ENCODE measurements at regions not wholly inside any gene's neighbourhood (a gene's known extent, or its start where the extent isn't known, plus 50 kb on each side); places are given as distances from the start of the nearest gene placed in this dataset.

DNA sequence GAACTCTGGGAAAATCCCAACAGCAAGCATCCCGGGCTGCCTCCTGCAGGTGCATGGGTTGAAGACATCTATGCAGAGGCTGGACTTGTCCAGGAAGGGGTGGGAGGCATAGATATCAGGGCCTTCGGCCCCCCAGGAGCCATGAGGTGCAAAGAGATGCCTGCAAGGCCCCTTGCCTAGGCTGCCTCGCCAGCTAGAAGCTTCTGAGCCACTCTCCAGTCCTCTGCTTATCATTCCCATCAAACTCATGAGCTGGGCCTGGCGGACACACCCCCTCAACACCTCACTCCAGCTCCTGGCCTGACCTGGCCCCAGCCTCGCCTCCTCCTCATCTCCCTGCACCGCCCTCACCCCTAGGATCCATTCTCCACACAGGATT lies 152.4 kb upstream of the PTPN1 start:
- TF ChIP-seq POLR2A (IDR thresholded peaks at IDR 0.05) (no peak), POLR2AphosphoS5 (IDR thresholded peaks at IDR 0.05; ENCODE audit: insufficient read depth in 1 of 2, low read depth in 1 of 2) (no peak)
- TF ChIP-seq, protein P1, sequence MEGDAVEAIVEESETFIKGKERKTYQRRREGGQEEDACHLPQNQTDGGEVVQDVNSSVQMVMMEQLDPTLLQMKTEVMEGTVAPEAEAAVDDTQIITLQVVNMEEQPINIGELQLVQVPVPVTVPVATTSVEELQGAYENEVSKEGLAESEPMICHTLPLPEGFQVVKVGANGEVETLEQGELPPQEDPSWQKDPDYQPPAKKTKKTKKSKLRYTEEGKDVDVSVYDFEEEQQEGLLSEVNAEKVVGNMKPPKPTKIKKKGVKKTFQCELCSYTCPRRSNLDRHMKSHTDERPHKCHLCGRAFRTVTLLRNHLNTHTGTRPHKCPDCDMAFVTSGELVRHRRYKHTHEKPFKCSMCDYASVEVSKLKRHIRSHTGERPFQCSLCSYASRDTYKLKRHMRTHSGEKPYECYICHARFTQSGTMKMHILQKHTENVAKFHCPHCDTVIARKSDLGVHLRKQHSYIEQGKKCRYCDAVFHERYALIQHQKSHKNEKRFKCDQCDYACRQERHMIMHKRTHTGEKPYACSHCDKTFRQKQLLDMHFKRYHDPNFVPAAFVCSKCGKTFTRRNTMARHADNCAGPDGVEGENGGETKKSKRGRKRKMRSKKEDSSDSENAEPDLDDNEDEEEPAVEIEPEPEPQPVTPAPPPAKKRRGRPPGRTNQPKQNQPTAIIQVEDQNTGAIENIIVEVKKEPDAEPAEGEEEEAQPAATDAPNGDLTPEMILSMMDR (IDR thresholded peaks at IDR 0.05): no peak
- intact Hi-C loops (cut with DNase I): no loop called here
- Histone ChIP-seq H3K4me1 (peaks cover 16% of the 10 kb centered on the region), H3K4me3 (no peak overlapping the region), H3K27ac (no peak overlapping the region), H3K36me3 (no peaks in the 10 kb centered on the region), H3K27me3 (no peaks in the 10 kb centered on the region), H3K9me3 (no peaks in the 10 kb centered on the region)
- no peak for DNase-seq (ENCODE audit: extremely low spot score in 2 of 2)

DNA sequence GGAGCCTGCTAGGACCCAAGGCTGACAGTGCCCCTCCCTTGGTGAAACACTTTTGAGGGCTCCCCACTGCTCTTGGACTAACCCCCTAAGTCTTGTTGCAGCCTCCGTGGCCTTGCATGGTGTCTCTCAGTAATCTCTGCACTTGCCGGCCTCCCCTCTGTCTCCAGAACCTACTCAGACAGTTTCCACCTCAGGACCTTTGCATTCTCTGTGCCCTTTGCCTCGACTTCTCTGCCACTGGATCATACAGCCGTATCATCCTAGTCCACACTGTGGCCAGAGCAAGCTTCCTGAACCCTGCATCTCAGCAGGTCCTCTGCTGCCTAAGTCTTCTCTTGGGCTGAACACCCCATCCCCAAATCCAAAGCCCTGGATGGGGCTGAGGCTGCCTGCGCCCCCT lies 152.0 kb upstream of the PTPN1 start:
- H3K4me1 ChIP-seq: peaks cover 16% of the 10 kb centered on the region
- H3K27me3 ChIP-seq: no peaks in the 10 kb centered on the region
- H3K27ac ChIP-seq: no peak overlapping the region
- no peaks in the 10 kb centered on the region for H3K9me3 ChIP-seq
- H3K4me3 ChIP-seq: no peak overlapping the region
- H3K36me3 ChIP-seq: no peaks in the 10 kb centered on the region
- intact Hi-C loops (cut with DNase I): no loop called here
- DNase-seq (ENCODE audit: extremely low spot score in 2 of 2): no peak
- TF ChIP-seq, protein P1 (IDR thresholded peaks at IDR 0.05): no peak
- TF ChIP-seq POLR2A (IDR thresholded peaks at IDR 0.05) (no peak), POLR2AphosphoS5 (IDR thresholded peaks at IDR 0.05; ENCODE audit: insufficient read depth in 1 of 2, low read depth in 1 of 2) (no peak)

DNA sequence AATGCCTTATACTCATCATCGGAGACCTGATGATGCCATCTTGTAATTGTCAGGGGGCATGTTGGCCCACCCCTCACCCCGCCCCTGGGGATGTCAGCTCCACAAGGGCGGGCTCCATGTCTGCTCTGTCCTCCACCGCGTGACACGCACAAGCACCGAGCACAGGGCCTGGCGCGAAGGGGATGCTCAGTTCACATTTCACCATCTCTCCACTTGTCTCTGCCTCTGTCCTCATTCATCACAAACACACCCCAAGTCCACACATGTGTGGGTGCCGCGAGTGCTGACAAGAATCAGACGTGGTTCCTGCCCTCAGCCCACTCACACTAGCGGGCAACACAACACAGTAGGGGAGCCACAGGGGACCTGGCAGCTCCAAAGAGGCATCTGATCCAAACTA lies 151.2 kb upstream of the PTPN1 start:
- intact Hi-C loops (cut with DNase I): no loop called here
- Histone ChIP-seq H3K4me3 (no peak overlapping the region), H3K4me1 (peaks cover 16% of the 10 kb centered on the region), H3K36me3 (no peaks in the 10 kb centered on the region), H3K9me3 (no peaks in the 10 kb centered on the region), H3K27me3 (no peaks in the 10 kb centered on the region), H3K27ac (no peak overlapping the region)
- DNase-seq (ENCODE audit: extremely low spot score in 2 of 2): no peak
- TF ChIP-seq, protein P1 (IDR thresholded peaks at IDR 0.05): no peak
- no peak for TF ChIP-seq POLR2AphosphoS5 (IDR thresholded peaks at IDR 0.05; ENCODE audit: insufficient read depth in 1 of 2, low read depth in 1 of 2)
- TF ChIP-seq POLR2A (IDR thresholded peaks at IDR 0.05): no peak

- no peak overlapping the region for H3K27ac ChIP-seq
- no peaks in the 10 kb centered on the region for H3K9me3 ChIP-seq
- H3K4me1 ChIP-seq: peaks cover 16% of the 10 kb centered on the region
- H3K4me3 ChIP-seq: no peak overlapping the region
- intact Hi-C loops (cut with DNase I): no loop called here
- no peaks in the 10 kb centered on the region for H3K36me3 ChIP-seq
- no peaks in the 10 kb centered on the region for H3K27me3 ChIP-seq
- TF ChIP-seq POLR2AphosphoS5 (IDR thresholded peaks at IDR 0.05; ENCODE audit: insufficient read depth in 1 of 2, low read depth in 1 of 2): no peak
- TF ChIP-seq, protein P1 (IDR thresholded peaks at IDR 0.05): no peak
- TF ChIP-seq POLR2A (IDR thresholded peaks at IDR 0.05): no peak
- no peak for DNase-seq (ENCODE audit: extremely low spot score in 2 of 2)
Observed at GRCh38 chr20:50359607-50360217, 150.5 kb upstream of the PTPN1 start.

- Histone ChIP-seq H3K27ac (no peak overlapping the region), H3K36me3 (no peaks in the 10 kb centered on the region), H3K4me3 (no peak overlapping the region), H3K9me3 (no peaks in the 10 kb centered on the region), H3K4me1 (peaks cover 16% of the 10 kb centered on the region), H3K27me3 (no peaks in the 10 kb centered on the region)
- DNase-seq (ENCODE audit: extremely low spot score in 2 of 2): no peak
- no peak for TF ChIP-seq POLR2A (IDR thresholded peaks at IDR 0.05)
- TF ChIP-seq, protein P1 (IDR thresholded peaks at IDR 0.05): no peak
- no peak for TF ChIP-seq POLR2AphosphoS5 (IDR thresholded peaks at IDR 0.05; ENCODE audit: insufficient read depth in 1 of 2, low read depth in 1 of 2)
- intact Hi-C loops (cut with DNase I): no loop called here
Observed at GRCh38 chr20:50360218-50360672, 149.9 kb upstream of the PTPN1 start.
